Upper lobe of left lung (tissue), 4 donors: ENCODE measurements at regions not wholly inside any gene's neighbourhood (a gene's known extent, or its start where the extent isn't known, plus 50 kb on each side); places are given as distances from the start of the nearest gene placed in this dataset.

ENCODE experiments used
- POLR2AphosphoS5 ChIP-seq, 2 donors: sonication (generic); formaldehyde crosslinking; IDR thresholded peaks; one replicate each; pipeline ENCODE4 v1.5.1; 2017; ENCODE audit warnings: antibody characterized with exemption in 2 of 2
- TF ChIP-seq, protein P1 (sequence below), 6 experiments: fragments of 450-650 bp in 4 of 6; fragments of 200-600 bp in 2 of 6; sonication (generic) in 2 of 6; IDR thresholded peaks; one replicate each; pipeline ENCODE4 v1.5.1; 2016 to 2019; ENCODE audit warnings: antibody characterized with exemption in 6 of 6

DNA sequence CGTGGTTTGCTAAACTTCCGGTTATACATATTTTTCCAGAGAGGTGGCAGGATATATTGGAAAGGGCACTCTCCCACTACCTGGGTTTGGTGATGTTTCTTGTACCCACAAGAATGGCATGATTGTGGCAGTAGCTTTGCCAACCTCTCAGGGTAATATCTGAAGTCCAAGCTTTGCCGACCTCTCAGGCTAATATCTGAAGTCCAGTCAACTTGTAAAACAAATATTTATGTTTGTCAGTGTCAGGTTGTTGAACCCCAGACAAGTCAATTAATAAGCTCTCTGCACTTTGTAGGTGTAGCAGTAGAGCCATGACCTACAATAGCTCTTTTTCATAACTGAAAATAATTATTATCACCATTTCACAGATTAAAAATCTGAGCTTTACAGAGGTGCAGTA is 167.0 kb downstream of the POU4F1 start:
- TF ChIP-seq, protein P1, sequence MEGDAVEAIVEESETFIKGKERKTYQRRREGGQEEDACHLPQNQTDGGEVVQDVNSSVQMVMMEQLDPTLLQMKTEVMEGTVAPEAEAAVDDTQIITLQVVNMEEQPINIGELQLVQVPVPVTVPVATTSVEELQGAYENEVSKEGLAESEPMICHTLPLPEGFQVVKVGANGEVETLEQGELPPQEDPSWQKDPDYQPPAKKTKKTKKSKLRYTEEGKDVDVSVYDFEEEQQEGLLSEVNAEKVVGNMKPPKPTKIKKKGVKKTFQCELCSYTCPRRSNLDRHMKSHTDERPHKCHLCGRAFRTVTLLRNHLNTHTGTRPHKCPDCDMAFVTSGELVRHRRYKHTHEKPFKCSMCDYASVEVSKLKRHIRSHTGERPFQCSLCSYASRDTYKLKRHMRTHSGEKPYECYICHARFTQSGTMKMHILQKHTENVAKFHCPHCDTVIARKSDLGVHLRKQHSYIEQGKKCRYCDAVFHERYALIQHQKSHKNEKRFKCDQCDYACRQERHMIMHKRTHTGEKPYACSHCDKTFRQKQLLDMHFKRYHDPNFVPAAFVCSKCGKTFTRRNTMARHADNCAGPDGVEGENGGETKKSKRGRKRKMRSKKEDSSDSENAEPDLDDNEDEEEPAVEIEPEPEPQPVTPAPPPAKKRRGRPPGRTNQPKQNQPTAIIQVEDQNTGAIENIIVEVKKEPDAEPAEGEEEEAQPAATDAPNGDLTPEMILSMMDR (IDR thresholded peaks at IDR 0.05): no peak
- TF ChIP-seq POLR2AphosphoS5 (IDR thresholded peaks at IDR 0.05): no peak
